A549 (cell line): ENCODE measurements at regions not wholly inside any gene's neighbourhood (a gene's known extent, or its start where the extent isn't known, plus 50 kb on each side); places are given as distances from the start of the nearest gene placed in this dataset.

Source experiments
- ATAC-seq, 2 experiments: fragments of 200-7000 bp in 1 of 2; fragments of >200 bp in 1 of 2; cut with Nextera tagmentation in 1 of 2; cut with Tn5 transposase in 1 of 2; 3 replicates each; pipeline versions ENCODE4 v1.8.0 to v1.9.1; 2018 to 2020; ENCODE audit warnings: mild to moderate bottlenecking in 1 of 2, moderate library complexity in 1 of 2
- CTCF ChIA-PET: fragments of 300-600 bp; sonication (Branson Sonifier 250); formaldehyde crosslinking; extraction: SDS; loops from one replicate; lab custom pipeline; 2021; ENCODE audit warnings: antibody characterized with exemption, inconsistent platforms; lab: Yijun Ruan, JAX
- POLR2A ChIA-PET: fragments of 350-600 bp; formaldehyde crosslinking; extraction: SDS; loops from one replicate; lab custom pipeline; 2021; ENCODE audit warnings: antibody characterized with exemption, inconsistent platforms; lab: Yijun Ruan, JAX
- DNase-seq, 2 experiments: peaks; one replicate each; pipeline versions ENCODE4 v3.0.0 to v3.0.0-alpha.2; 2011 to 2016; ENCODE audit warnings: low read depth in 1 of 2, low spot score in 1 of 2
- FAIRE-seq: peaks from 2 replicates; lab custom pipeline; 2011; peaks lifted over from hg19 to GRCh38; lab: Jason Lieb, UNC
- H3K27ac ChIP-seq, 2 experiments: fragments of >200 bp; sonication (Bioruptor Twin); formaldehyde crosslinking; 3 replicates each; pipeline ENCODE4 v1.5.1; 2016 to 2017
- H3K4me1 ChIP-seq: fragments of >200 bp; sonication (Bioruptor Twin); formaldehyde crosslinking; 3 replicates; pipeline ENCODE4 v1.6.1; 2016
- H3K4me2 ChIP-seq: fragments of >200 bp; sonication (Bioruptor Twin); formaldehyde crosslinking; 3 replicates; pipeline ENCODE4 v1.6.1; 2016
- H3K4me3 ChIP-seq: fragments of >200 bp; sonication (Bioruptor Twin); formaldehyde crosslinking; 3 replicates; pipeline ENCODE4 v1.5.1; 2016
- H3K9me3 ChIP-seq: fragments of >200 bp; sonication (Bioruptor Twin); formaldehyde crosslinking; 3 replicates; pipeline ENCODE4 v1.6.1; 2016
- CBX8 ChIP-seq: fragments of 200-600 bp; sonication (generic); IDR thresholded peaks from 2 replicates; pipeline ENCODE4 v1.6.1; 2016
- EHF ChIP-seq: fragments of 250-450 bp; sonication (Bioruptor Pico); IDR thresholded peaks from 2 replicates; pipeline ENCODE4 v1.5.0; 2020; ENCODE audit warnings: mild to moderate bottlenecking
- ESRRA ChIP-seq: fragments of 150-350 bp; IDR thresholded peaks from 2 replicates; pipeline ENCODE4 v1.6.1; 2014; ENCODE audit warnings: mild to moderate bottlenecking, low read length, borderline replicate concordance
- FOSB ChIP-seq: fragments of 250-450 bp; sonication (Bioruptor Pico); IDR thresholded peaks from 2 replicates; pipeline ENCODE4 v1.5.0; 2020; ENCODE audit warnings: mild to moderate bottlenecking, moderate library complexity
- FOXS1 ChIP-seq: fragments of 250-450 bp; sonication (Bioruptor Pico); IDR thresholded peaks from 2 replicates; pipeline ENCODE4 v1.5.0; 2020; ENCODE audit warnings: mild to moderate bottlenecking, moderate library complexity
- HEYL ChIP-seq: fragments of 250-450 bp; sonication (Bioruptor Pico); IDR thresholded peaks from 2 replicates; pipeline ENCODE4 v1.8.0; 2021; ENCODE audit warnings: mild to moderate bottlenecking, moderate library complexity
- HOXB5 ChIP-seq: fragments of 250-450 bp; sonication (Bioruptor Pico); IDR thresholded peaks from 2 replicates; pipeline ENCODE4 v1.5.0; 2020; ENCODE audit warnings: mild to moderate bottlenecking, moderate library complexity
- JUN ChIP-seq, 2 experiments: fragments of >200 bp; sonication (Bioruptor Twin); formaldehyde crosslinking; IDR thresholded peaks; 2 replicates in 1 of 2; 3 replicates in 1 of 2; pipeline ENCODE4 v1.6.1; 2016 to 2017
- KDM5A ChIP-seq: fragments of 200-600 bp; sonication (generic); IDR thresholded peaks from 2 replicates; pipeline ENCODE4 v1.6.1; 2016; ENCODE audit warnings: antibody characterized with exemption, mild to moderate bottlenecking
- MAFK ChIP-seq: fragments of 450-650 bp; IDR thresholded peaks from 2 replicates; pipeline ENCODE4 v1.6.1; 2014; ENCODE audit not compliant: partially characterized antibody
- MAZ ChIP-seq: fragments of 150-350 bp; IDR thresholded peaks from 2 replicates; pipeline ENCODE4 v1.6.1; 2014; ENCODE audit warnings: antibody characterized with exemption, low read depth, low read length, borderline replicate concordance
- MYC ChIP-seq: IDR thresholded peaks from 2 replicates; pipeline ENCODE4 v1.6.1; 2012; ENCODE audit warnings: mild to moderate bottlenecking, inconsistent platforms, low read length, improper control_type of control experiment, borderline replicate concordance
- PHF8 ChIP-seq: fragments of 200-600 bp; sonication (generic); IDR thresholded peaks from 2 replicates; pipeline ENCODE4 v1.6.1; 2016; ENCODE audit warnings: low read depth, mild to moderate bottlenecking, antibody characterized with exemption, moderate library complexity, borderline replicate concordance
- POLR2A ChIP-seq: IDR thresholded peaks from 2 replicates; pipeline ENCODE4 v1.6.1; 2012; ENCODE audit warnings: mild to moderate bottlenecking, low read length
- RAD21 ChIP-seq, 2 experiments: fragments of >200 bp in 1 of 2; sonication (Bioruptor Twin) in 1 of 2; formaldehyde crosslinking in 1 of 2; IDR thresholded peaks in 1 of 2; conservative IDR thresholded peaks in 1 of 2; 2 replicates in 1 of 2; 3 replicates in 1 of 2; pipeline ENCODE4 v1.6.1; 2012 to 2018; ENCODE audit warnings: inconsistent platforms in 1 of 2
- RCOR1 ChIP-seq: fragments of 150-350 bp; IDR thresholded peaks from 2 replicates; pipeline ENCODE4 v1.6.1; 2014; ENCODE audit warnings: antibody characterized with exemption, low read length, low read depth
- RNF2 ChIP-seq: fragments of 200-600 bp; sonication (generic); IDR thresholded peaks from 2 replicates; pipeline ENCODE4 v1.6.1; 2016; ENCODE audit warnings: low read depth, mild to moderate bottlenecking, antibody characterized with exemption, moderate library complexity, borderline replicate concordance
- SMC3 ChIP-seq: fragments of >200 bp; sonication (Bioruptor Twin); formaldehyde crosslinking; IDR thresholded peaks from 3 replicates; pipeline ENCODE4 v1.6.1; 2018; ENCODE audit warnings: inconsistent platforms
- SREBF2 ChIP-seq: fragments of 450-650 bp; IDR thresholded peaks from 2 replicates; pipeline ENCODE4 v1.6.1; 2014; ENCODE audit warnings: mild to moderate bottlenecking, moderate library complexity
- TP53 ChIP-seq: fragments of 250-450 bp; sonication (Bioruptor Pico); IDR thresholded peaks from 2 replicates; pipeline ENCODE4 v1.5.0; 2021; ENCODE audit warnings: mild to moderate bottlenecking, moderate library complexity
- ZFP36 ChIP-seq: fragments of 450-650 bp; IDR thresholded peaks from 2 replicates; pipeline ENCODE4 v1.6.1; 2014; ENCODE audit warnings: borderline replicate concordance; ENCODE audit not compliant: partially characterized antibody
- ZSCAN20 ChIP-seq: fragments of 250-450 bp; sonication (Bioruptor Pico); IDR thresholded peaks from 2 replicates; pipeline ENCODE4 v1.8.0; 2022; ENCODE audit warnings: mild to moderate bottlenecking, moderate library complexity
- WGBS: methylation state at CpG from one replicate; pipeline ENCODE4 v1.1.6; 2017; ENCODE audit errors: missing lambda C conversion rate; 5-methylcytosine and 5-hydroxymethylcytosine counted together
- TF ChIP-seq, protein P1 (sequence below): IDR thresholded peaks from 2 replicates; pipeline ENCODE4 v1.6.1; 2012
- TF ChIP-seq, protein P2 (sequence below): fragments of >200 bp; sonication (Bioruptor Twin); formaldehyde crosslinking; IDR thresholded peaks from 3 replicates; pipeline ENCODE4 v1.5.1; 2016
- TF ChIP-seq, protein P3 (sequence below): fragments of 150-350 bp; IDR thresholded peaks from 2 replicates; pipeline ENCODE4 v1.6.1; 2014; ENCODE audit warnings: low read depth, mild to moderate bottlenecking, low read length

- DNase-seq, result no peak
- no peak for ATAC-seq
- no peak for FAIRE-seq
- no peak overlapping the region for H3K4me3 ChIP-seq
- TF ChIP-seq JUN (IDR thresholded peaks at IDR 0.05) (no peak), MAFK (no peak), MAZ (no peak), RNF2 (no peak), MYC (no peak), KDM5A (no peak), CBX8 (no peak), ESRRA (no peak)
- TF ChIP-seq, protein P1, sequence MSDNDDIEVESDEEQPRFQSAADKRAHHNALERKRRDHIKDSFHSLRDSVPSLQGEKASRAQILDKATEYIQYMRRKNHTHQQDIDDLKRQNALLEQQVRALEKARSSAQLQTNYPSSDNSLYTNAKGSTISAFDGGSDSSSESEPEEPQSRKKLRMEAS, result no peak
- CTCF ChIA-PET, result no interaction called here
- 18% methylated on average over 8 of the region's 8 CpGs for WGBS
- H3K27ac ChIP-seq, result no peak overlapping the region
- H3K9me3 ChIP-seq, result no peaks in the 10 kb centered on the region
- no peaks in the 10 kb centered on the region for H3K4me1 ChIP-seq
- H3K4me2 ChIP-seq, result no peak overlapping the region
- POLR2A ChIA-PET, result no interaction called here
These were observed 170.0 kb upstream of the ALKAL2 start for GRCh38 chr2:457792-458424.

DNA sequence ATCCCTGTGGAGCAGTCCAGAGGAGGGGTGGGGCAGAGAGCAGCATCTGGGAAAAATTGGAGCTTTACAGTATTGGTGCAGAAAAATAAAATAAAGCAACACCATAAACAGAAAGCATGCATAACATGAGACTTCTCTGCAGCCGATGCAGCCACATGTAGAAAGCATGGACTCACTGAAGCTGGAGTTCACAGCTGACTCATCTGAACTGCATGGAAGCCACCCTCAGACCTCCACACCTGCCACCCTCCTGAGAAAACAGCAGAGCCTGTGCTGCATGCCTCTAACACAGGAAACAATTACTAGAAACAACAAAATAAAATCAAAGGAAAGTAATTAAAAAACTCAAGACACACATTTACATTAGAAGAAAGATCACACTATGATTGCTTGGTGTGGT, 169.4 kb upstream of the ALKAL2 start:
- H3K4me1 ChIP-seq, result no peaks in the 10 kb centered on the region
- ChIA-PET CTCF (no interaction called here), POLR2A (no interaction called here)
- H3K9me3 ChIP-seq, result no peaks in the 10 kb centered on the region
- ATAC-seq (no peak), DNase-seq (no peak), FAIRE-seq (no peak)
- no peak overlapping the region for H3K27ac ChIP-seq
- no peak overlapping the region for H3K4me2 ChIP-seq
- 11% methylated on average over 1 of the region's 1 CpG for WGBS
- no peak overlapping the region for H3K4me3 ChIP-seq
- TF ChIP-seq HEYL, result no peak
- no peak for TF ChIP-seq EHF (CRISPR knock-in tag)
- TF ChIP-seq, protein P2, sequence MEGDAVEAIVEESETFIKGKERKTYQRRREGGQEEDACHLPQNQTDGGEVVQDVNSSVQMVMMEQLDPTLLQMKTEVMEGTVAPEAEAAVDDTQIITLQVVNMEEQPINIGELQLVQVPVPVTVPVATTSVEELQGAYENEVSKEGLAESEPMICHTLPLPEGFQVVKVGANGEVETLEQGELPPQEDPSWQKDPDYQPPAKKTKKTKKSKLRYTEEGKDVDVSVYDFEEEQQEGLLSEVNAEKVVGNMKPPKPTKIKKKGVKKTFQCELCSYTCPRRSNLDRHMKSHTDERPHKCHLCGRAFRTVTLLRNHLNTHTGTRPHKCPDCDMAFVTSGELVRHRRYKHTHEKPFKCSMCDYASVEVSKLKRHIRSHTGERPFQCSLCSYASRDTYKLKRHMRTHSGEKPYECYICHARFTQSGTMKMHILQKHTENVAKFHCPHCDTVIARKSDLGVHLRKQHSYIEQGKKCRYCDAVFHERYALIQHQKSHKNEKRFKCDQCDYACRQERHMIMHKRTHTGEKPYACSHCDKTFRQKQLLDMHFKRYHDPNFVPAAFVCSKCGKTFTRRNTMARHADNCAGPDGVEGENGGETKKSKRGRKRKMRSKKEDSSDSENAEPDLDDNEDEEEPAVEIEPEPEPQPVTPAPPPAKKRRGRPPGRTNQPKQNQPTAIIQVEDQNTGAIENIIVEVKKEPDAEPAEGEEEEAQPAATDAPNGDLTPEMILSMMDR, result no peak
- no peak for TF ChIP-seq RAD21 (conservative IDR thresholded peaks at IDR 0.05 in 1 of 2, IDR thresholded peaks at IDR 0.05 in 1 of 2)
- no peak for TF ChIP-seq SREBF2
- TF ChIP-seq, protein P1, result no peak
- no peak for TF ChIP-seq ZSCAN20 (CRISPR knock-in tag)
- TF ChIP-seq FOXS1 (CRISPR knock-in tag), result no peak
- TF ChIP-seq SMC3, result no peak
- no peak for TF ChIP-seq TP53 (CRISPR knock-in tag)
- TF ChIP-seq PHF8, result no peak
- no peak for TF ChIP-seq ZFP36

GRCh38 chr2:455913-456312, 168.0 kb upstream of the ALKAL2 start:
- H3K4me1 ChIP-seq, result no peaks in the 10 kb centered on the region
- no peak overlapping the region for H3K4me3 ChIP-seq
- H3K27ac ChIP-seq, result no peak overlapping the region
- 28% methylated on average over 2 of the region's 2 CpGs for WGBS
- FAIRE-seq (no peak), DNase-seq (no peak), ATAC-seq (no peak)
- H3K4me2 ChIP-seq, result no peak overlapping the region
- TF ChIP-seq FOSB (CRISPR knock-in tag) (no peak), MAFK (no peak), HOXB5 (no peak), POLR2A (no peak), RCOR1 (no peak)
- TF ChIP-seq, protein P3, sequence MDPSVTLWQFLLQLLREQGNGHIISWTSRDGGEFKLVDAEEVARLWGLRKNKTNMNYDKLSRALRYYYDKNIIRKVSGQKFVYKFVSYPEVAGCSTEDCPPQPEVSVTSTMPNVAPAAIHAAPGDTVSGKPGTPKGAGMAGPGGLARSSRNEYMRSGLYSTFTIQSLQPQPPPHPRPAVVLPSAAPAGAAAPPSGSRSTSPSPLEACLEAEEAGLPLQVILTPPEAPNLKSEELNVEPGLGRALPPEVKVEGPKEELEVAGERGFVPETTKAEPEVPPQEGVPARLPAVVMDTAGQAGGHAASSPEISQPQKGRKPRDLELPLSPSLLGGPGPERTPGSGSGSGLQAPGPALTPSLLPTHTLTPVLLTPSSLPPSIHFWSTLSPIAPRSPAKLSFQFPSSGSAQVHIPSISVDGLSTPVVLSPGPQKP, result no peak
- TF ChIP-seq, all 56 proteins: peak for 0
- no peaks in the 10 kb centered on the region for H3K9me3 ChIP-seq
- CTCF ChIA-PET, result no interaction called here
- POLR2A ChIA-PET, result no interaction called here
